SIG-M5 treated with dmso at 0.1 percent for 504 hours (cell line): ENCODE measurements at regions not wholly inside any gene's neighbourhood (a gene's known extent, or its start where the extent isn't known, plus 50 kb on each side); places are given as distances from the start of the nearest gene placed in this dataset.
"Not testable (repeated sequence)": the region's sequence is repeated elsewhere in the genome, so short reads cannot be mapped to it uniquely, and the experiment has no call there.

Source experiments
- DNase-seq: peaks from one replicate; lab custom pipeline; 2025; ENCODE audit not compliant: unreplicated experiment; lab: John Stamatoyannopoulos, UW

- DNase-seq: no peak
Measured at GRCh38 chr12:75812271-75813018, 219.1 kb downstream of the PHLDA1 start.

- DNase-seq: no peak
Measured at GRCh38 chr12:75809746-75810145, 221.8 kb downstream of the PHLDA1 start.

GRCh38 chr12:75807494-75807893 is 224.1 kb downstream of the PHLDA1 start:
- no peak for DNase-seq

- no peak for DNase-seq
Measured at GRCh38 chr12:75805905-75806304, 225.7 kb downstream of the PHLDA1 start.

GRCh38 chr12:75805320-75805719 is 226.3 kb downstream of the PHLDA1 start:
- DNase-seq: no peak

- DNase-seq: no peak
Measured at GRCh38 chr12:75798136-75798926, 233.2 kb downstream of the PHLDA1 start.

GRCh38 chr12:75795125-75795524 is 236.5 kb downstream of the PHLDA1 start:
- DNase-seq: no peak

GRCh38 chr12:75792687-75793086 is 238.9 kb downstream of the PHLDA1 start:
- no peak for DNase-seq

- no peak for DNase-seq
Measured at GRCh38 chr12:75790219-75790618, 241.4 kb downstream of the PHLDA1 start.

- not testable (repeated sequence) for DNase-seq
Measured at GRCh38 chr12:75787146-75787545, 244.4 kb downstream of the PHLDA1 start.

GRCh38 chr12:75786070-75786469 is 245.5 kb downstream of the PHLDA1 start:
- no peak for DNase-seq

GRCh38 chr12:75784591-75784990 is 247.0 kb downstream of the PHLDA1 start:
- peak; percentile 39 for DNase-seq

- no peak for DNase-seq
Measured at GRCh38 chr12:75783093-75783877, 248.3 kb downstream of the PHLDA1 start.

GRCh38 chr12:75782069-75782581 is 249.5 kb downstream of the PHLDA1 start:
- no peak for DNase-seq

- no peak for DNase-seq
Measured at GRCh38 chr12:75781532-75782046, 250.0 kb downstream of the PHLDA1 start.

GRCh38 chr12:75779891-75780496 is 251.6 kb downstream of the PHLDA1 start:
- no peak for DNase-seq

- no peak for DNase-seq
Measured at GRCh38 chr12:75774261-75775052, 257.1 kb downstream of the PHLDA1 start.

- DNase-seq: no peak
Measured at GRCh38 chr12:75773377-75773776, 258.2 kb downstream of the PHLDA1 start.

- DNase-seq: no peak
Measured at GRCh38 chr12:75771023-75771422, 259.6 kb upstream of the KRR1 start.

- no peak for DNase-seq
Measured at GRCh38 chr12:75767957-75768356, 256.5 kb upstream of the KRR1 start.
